Tibial nerve (tissue), 4 donors: ENCODE measurements at regions not wholly inside any gene's neighbourhood (a gene's known extent, or its start where the extent isn't known, plus 50 kb on each side); places are given as distances from the start of the nearest gene placed in this dataset.

Experiments used
- DNase-seq, 2 donors: peaks; one replicate each; pipeline ENCODE4 v3.0.0-alpha.2; 2019; ENCODE audit warnings: low spot score in 2 of 2
- H3K27ac ChIP-seq, 4 donors: fragments of 200-600 bp; sonication (generic) in 3 of 4; one replicate each; pipeline ENCODE4 v1.5.1; 2017 to 2019; ENCODE audit warnings: mild to moderate bottlenecking in 1 of 4
- H3K27me3 ChIP-seq, 2 donors: fragments of 200-600 bp; sonication (generic) in 1 of 2; one replicate each; pipeline versions ENCODE4 v1.5.1 to v1.6.0; 2017 to 2019
- H3K36me3 ChIP-seq, 3 donors: fragments of 200-600 bp; sonication (generic); one replicate each; pipeline ENCODE4 v1.5.1; 2018 to 2019
- H3K4me1 ChIP-seq, 4 donors: fragments of 200-600 bp; sonication (generic) in 3 of 4; one replicate each; pipeline ENCODE4 v1.5.1; 2017 to 2019
- H3K4me3 ChIP-seq, 4 donors: fragments of 200-600 bp; sonication (generic) in 3 of 4; one replicate each; pipeline ENCODE4 v1.5.1; 2017 to 2019; ENCODE audit warnings: mild to moderate bottlenecking in 1 of 4, moderate library complexity in 1 of 4
- H3K9me3 ChIP-seq, 4 donors: fragments of 200-600 bp; sonication (generic) in 3 of 4; one replicate each; pipeline ENCODE4 v1.5.1; 2017 to 2019
- EP300 ChIP-seq, 2 donors: sonication (generic); formaldehyde crosslinking; IDR thresholded peaks; one replicate each; pipeline ENCODE4 v1.6.1; 2017; ENCODE audit warnings: antibody characterized with exemption in 2 of 2, mild to moderate bottlenecking in 1 of 2
- POLR2A ChIP-seq, 2 donors: fragments of 450-650 bp; IDR thresholded peaks; one replicate each; pipeline ENCODE4 v1.6.1; 2017; ENCODE audit warnings: antibody characterized with exemption in 2 of 2, mild to moderate bottlenecking in 2 of 2, moderate library complexity in 2 of 2
- WGBS, 2 donors: methylation state at CpG; one replicate each; pipeline ENCODE4 v1.1.5; 2018; 5-methylcytosine and 5-hydroxymethylcytosine counted together
- TF ChIP-seq, protein P1 (sequence below), 5 experiments: fragments of 200-600 bp in 3 of 5; fragments of 450-650 bp in 2 of 5; sonication (generic) in 3 of 5; IDR thresholded peaks; one replicate each; pipeline ENCODE4 v1.5.1; 2016 to 2019; ENCODE audit warnings: antibody characterized with exemption in 5 of 5, mild to moderate bottlenecking in 3 of 5, moderate library complexity in 2 of 5

- H3K36me3 ChIP-seq, result no peaks in the 10 kb centered on the region
- WGBS, 2 donors, result 46 to 48% methylated on average over 5 of the region's 5 CpGs
- H3K9me3 ChIP-seq, result peaks cover 0 to 4% (median 0%) of the 10 kb centered on the region in 4 donors
- DNase-seq, result no peak
- TF ChIP-seq, protein P1, sequence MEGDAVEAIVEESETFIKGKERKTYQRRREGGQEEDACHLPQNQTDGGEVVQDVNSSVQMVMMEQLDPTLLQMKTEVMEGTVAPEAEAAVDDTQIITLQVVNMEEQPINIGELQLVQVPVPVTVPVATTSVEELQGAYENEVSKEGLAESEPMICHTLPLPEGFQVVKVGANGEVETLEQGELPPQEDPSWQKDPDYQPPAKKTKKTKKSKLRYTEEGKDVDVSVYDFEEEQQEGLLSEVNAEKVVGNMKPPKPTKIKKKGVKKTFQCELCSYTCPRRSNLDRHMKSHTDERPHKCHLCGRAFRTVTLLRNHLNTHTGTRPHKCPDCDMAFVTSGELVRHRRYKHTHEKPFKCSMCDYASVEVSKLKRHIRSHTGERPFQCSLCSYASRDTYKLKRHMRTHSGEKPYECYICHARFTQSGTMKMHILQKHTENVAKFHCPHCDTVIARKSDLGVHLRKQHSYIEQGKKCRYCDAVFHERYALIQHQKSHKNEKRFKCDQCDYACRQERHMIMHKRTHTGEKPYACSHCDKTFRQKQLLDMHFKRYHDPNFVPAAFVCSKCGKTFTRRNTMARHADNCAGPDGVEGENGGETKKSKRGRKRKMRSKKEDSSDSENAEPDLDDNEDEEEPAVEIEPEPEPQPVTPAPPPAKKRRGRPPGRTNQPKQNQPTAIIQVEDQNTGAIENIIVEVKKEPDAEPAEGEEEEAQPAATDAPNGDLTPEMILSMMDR (IDR thresholded peaks at IDR 0.05), result no peak
- TF ChIP-seq POLR2A (IDR thresholded peaks at IDR 0.05) (no peak), EP300 (IDR thresholded peaks at IDR 0.05) (no peak)
- no peaks in the 10 kb centered on the region for H3K27me3 ChIP-seq
- no peak overlapping the region for H3K27ac ChIP-seq
- H3K4me3 ChIP-seq, result no peak overlapping the region
- no peaks in the 10 kb centered on the region for H3K4me1 ChIP-seq
Measured at GRCh38 chr2:21452678-21453077, 328.9 kb downstream of the TDRD15 start.

- WGBS, 2 donors, result 54 to 58% methylated on average over 8 of the region's 8 CpGs
- H3K27ac ChIP-seq, result no peak overlapping the region
- TF ChIP-seq POLR2A (IDR thresholded peaks at IDR 0.05), result no peak
- TF ChIP-seq EP300 (IDR thresholded peaks at IDR 0.05), result no peak
- TF ChIP-seq, protein P1 (IDR thresholded peaks at IDR 0.05), result no peak
- H3K4me3 ChIP-seq, result no peak overlapping the region
- no peaks in the 10 kb centered on the region for H3K4me1 ChIP-seq
- no peak for DNase-seq
- H3K36me3 ChIP-seq, result no peaks in the 10 kb centered on the region
- peaks cover 0 to 6% (median 2%) of the 10 kb centered on the region in 4 donors for H3K9me3 ChIP-seq
- no peaks in the 10 kb centered on the region for H3K27me3 ChIP-seq
Measured at GRCh38 chr2:21453723-21454450, 330.1 kb downstream of the TDRD15 start.

GRCh38 chr2:21454839-21455238 lies 331.1 kb downstream of the TDRD15 start:
- H3K27me3 ChIP-seq, result no peaks in the 10 kb centered on the region
- WGBS, 2 donors, result 79 to 92% methylated on average over 2 of the region's 2 CpGs
- DNase-seq, result no peak
- H3K4me3 ChIP-seq, result no peak overlapping the region
- TF ChIP-seq, protein P1 (IDR thresholded peaks at IDR 0.05), result no peak
- TF ChIP-seq EP300 (IDR thresholded peaks at IDR 0.05) (no peak), POLR2A (IDR thresholded peaks at IDR 0.05) (no peak)
- H3K27ac ChIP-seq, result no peak overlapping the region
- peaks cover 0 to 9% (median 3%) of the 10 kb centered on the region in 4 donors for H3K9me3 ChIP-seq
- no peaks in the 10 kb centered on the region for H3K4me1 ChIP-seq
- H3K36me3 ChIP-seq, result no peaks in the 10 kb centered on the region

DNA sequence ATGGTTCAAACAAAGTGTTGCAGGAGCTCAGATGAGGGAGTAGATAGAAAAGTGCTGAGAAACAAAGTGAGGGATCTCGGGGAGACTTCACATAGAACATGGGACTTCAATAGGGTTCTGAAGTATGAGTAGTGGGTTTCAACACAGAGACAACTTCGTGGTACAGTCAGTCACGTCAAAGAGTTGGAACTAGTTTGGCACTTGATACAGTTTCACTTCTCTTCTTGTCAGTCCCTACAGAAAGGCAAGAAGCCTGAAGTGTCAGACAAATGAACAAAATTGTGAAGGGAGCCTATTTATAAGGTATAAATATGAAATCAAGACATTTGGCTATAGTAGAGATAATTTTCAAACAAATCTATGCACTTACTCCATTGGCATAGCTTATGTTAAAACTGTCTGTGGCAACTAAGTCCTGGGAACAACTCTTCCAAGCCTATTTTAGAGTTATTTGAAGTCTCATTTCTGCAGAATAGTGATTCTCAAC lies 338.0 kb downstream of the TDRD15 start:
- Histone ChIP-seq H3K4me1 (no peaks in the 10 kb centered on the region), H3K9me3 (peaks cover 0 to 9% (median 3%) of the 10 kb centered on the region in 4 donors), H3K36me3 (no peaks in the 10 kb centered on the region), H3K4me3 (no peak overlapping the region), H3K27me3 (no peaks in the 10 kb centered on the region), H3K27ac (no peak overlapping the region)
- TF ChIP-seq EP300 (IDR thresholded peaks at IDR 0.05), result no peak
- TF ChIP-seq, protein P1 (IDR thresholded peaks at IDR 0.05), result no peak
- no peak for TF ChIP-seq POLR2A (IDR thresholded peaks at IDR 0.05)
- 73 to 80% methylated on average over 3 of the region's 3 CpGs for WGBS, 2 donors
- DNase-seq, result no peak

DNA sequence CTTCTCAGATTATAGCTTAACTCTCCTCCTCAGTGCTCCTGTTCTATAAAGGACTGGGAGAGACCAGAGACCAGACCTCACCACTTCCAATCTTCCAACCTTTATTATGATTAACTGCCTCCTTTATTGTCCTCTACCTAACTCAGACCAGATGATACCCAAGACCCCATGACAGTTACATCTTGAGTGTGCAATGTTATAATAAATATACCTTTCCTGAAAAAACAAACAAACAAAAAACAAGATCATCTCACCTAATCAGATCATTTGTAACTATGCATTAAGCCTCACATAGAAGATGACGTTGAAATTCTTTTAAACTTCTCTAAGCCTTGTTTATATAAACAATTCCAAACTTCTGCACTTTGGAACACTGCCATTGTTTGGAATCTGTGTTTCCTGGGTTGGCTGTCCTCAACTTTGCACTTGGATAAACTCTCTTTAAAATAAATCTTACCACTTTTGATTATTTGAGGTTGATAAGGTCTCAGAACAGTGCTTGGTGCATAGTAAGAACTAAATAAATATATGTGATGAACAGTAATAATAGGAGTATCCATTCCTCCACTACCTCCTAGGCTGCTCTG lies 342.7 kb downstream of the TDRD15 start:
- H3K27ac ChIP-seq, result no peak overlapping the region
- H3K36me3 ChIP-seq, result no peaks in the 10 kb centered on the region
- 25 to 28% methylated on average over 1 of the region's 1 CpG for WGBS, 2 donors
- no peaks in the 10 kb centered on the region for H3K9me3 ChIP-seq
- no peaks in the 10 kb centered on the region for H3K27me3 ChIP-seq
- peaks cover 0 to 6% (median 0%) of the 10 kb centered on the region in 4 donors for H3K4me1 ChIP-seq
- TF ChIP-seq POLR2A (IDR thresholded peaks at IDR 0.05) (no peak), EP300 (IDR thresholded peaks at IDR 0.05) (no peak)
- TF ChIP-seq, protein P1 (IDR thresholded peaks at IDR 0.05), result no peak
- H3K4me3 ChIP-seq, result no peak overlapping the region
- no peak for DNase-seq
